Progenitor cell of endocrine pancreas (in vitro differentiated cells): ENCODE measurements at regions not wholly inside any gene's neighbourhood (a gene's known extent, or its start where the extent isn't known, plus 50 kb on each side); places are given as distances from the start of the nearest gene placed in this dataset.

Experiments
- DNase-seq: peaks from one replicate; pipeline ENCODE4 v3.0.0; 2021; ENCODE audit warnings: low spot score; ENCODE audit not compliant: unreplicated experiment
- H3K27ac Mint-ChIP-seq: 2 replicates; pipeline ENCODE4 v1.8.0; 2021; ENCODE audit warnings: mild to moderate bottlenecking, moderate library complexity, mixed read lengths
- H3K27me3 Mint-ChIP-seq: 2 replicates; pipeline ENCODE4 v1.8.0; 2021; ENCODE audit warnings: mixed read lengths
- H3K36me3 Mint-ChIP-seq: 2 replicates; pipeline ENCODE4 v1.8.0; 2022; ENCODE audit warnings: mixed read lengths; ENCODE audit not compliant: insufficient read depth
- H3K4me1 Mint-ChIP-seq: 2 replicates; pipeline ENCODE4 v1.8.0; 2021; ENCODE audit warnings: low read depth, mixed read lengths
- H3K4me3 Mint-ChIP-seq: 2 replicates; pipeline ENCODE4 v1.8.0; 2021; ENCODE audit warnings: low read depth, mild to moderate bottlenecking, moderate library complexity, mixed read lengths
- H3K9me3 Mint-ChIP-seq: 2 replicates; pipeline ENCODE4 v1.8.0; 2021; ENCODE audit warnings: low read depth, mixed read lengths
- TF ChIP-seq, protein P1 (sequence below): fragments of 200-600 bp; sonication (generic); IDR thresholded peaks from one replicate; pipeline ENCODE4 v1.5.0; 2021; ENCODE audit warnings: antibody characterized with exemption, mild to moderate bottlenecking; ENCODE audit not compliant: unreplicated experiment

GRCh38 chr1:98351561-98351960, 310.0 kb upstream of the SNX7 start:
- H3K4me3 Mint-ChIP-seq: no peak overlapping the region
- H3K4me1 Mint-ChIP-seq: peaks cover 5% of the 10 kb centered on the region
- no peak for DNase-seq
- H3K27me3 Mint-ChIP-seq: no peaks in the 10 kb centered on the region
- TF ChIP-seq, protein P1, sequence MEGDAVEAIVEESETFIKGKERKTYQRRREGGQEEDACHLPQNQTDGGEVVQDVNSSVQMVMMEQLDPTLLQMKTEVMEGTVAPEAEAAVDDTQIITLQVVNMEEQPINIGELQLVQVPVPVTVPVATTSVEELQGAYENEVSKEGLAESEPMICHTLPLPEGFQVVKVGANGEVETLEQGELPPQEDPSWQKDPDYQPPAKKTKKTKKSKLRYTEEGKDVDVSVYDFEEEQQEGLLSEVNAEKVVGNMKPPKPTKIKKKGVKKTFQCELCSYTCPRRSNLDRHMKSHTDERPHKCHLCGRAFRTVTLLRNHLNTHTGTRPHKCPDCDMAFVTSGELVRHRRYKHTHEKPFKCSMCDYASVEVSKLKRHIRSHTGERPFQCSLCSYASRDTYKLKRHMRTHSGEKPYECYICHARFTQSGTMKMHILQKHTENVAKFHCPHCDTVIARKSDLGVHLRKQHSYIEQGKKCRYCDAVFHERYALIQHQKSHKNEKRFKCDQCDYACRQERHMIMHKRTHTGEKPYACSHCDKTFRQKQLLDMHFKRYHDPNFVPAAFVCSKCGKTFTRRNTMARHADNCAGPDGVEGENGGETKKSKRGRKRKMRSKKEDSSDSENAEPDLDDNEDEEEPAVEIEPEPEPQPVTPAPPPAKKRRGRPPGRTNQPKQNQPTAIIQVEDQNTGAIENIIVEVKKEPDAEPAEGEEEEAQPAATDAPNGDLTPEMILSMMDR: no peak
- no peaks in the 10 kb centered on the region for H3K36me3 Mint-ChIP-seq
- no peak overlapping the region for H3K27ac Mint-ChIP-seq
- H3K9me3 Mint-ChIP-seq: no peaks in the 10 kb centered on the region

DNA sequence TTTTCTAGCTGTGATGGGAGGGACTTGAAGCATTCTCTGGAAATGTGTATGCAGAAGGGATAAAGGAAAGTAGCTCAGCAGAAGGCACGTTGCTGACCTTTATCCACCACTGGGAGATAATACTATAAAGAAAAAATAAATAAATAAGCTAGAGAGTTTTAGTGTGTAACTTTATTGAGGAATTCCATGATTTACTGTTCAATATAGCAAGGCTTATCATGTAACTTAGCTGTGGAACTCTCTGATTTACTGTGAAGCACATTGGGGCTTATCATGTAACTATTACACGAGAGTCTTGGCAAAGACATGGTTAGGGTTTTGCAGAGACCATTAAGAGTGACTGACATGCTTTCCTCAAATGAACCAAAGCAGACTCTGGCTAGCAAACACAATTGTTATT, 316.1 kb upstream of the SNX7 start:
- TF ChIP-seq, protein P1: no peak
- Mint-ChIP-seq H3K27ac (no peak overlapping the region), H3K27me3 (no peaks in the 10 kb centered on the region), H3K9me3 (no peaks in the 10 kb centered on the region), H3K36me3 (no peaks in the 10 kb centered on the region), H3K4me1 (peaks cover 1% of the 10 kb centered on the region), H3K4me3 (no peak overlapping the region)
- DNase-seq: no peak

DNA sequence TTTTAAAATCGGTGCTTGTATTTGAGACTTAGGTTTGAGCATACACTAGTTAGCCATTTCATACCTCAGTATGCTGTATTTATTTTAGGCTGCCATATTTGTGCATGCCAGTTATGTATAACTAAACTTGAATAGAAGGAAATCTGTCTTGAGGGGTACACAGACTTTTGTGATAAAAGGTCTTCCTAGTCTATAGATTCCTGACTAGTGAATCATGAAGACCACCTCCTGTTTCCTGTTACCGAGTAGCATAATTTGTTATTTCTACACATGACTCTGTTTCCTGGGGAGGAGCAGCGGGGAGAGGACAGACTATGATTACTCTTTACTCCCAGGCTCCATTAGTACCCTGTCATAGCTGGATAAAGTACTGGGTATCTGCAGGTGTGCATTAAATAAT, 316.8 kb upstream of the SNX7 start:
- TF ChIP-seq, protein P1: no peak
- Mint-ChIP-seq H3K4me3 (no peak overlapping the region), H3K9me3 (no peaks in the 10 kb centered on the region), H3K27me3 (no peaks in the 10 kb centered on the region), H3K27ac (no peak overlapping the region), H3K36me3 (no peaks in the 10 kb centered on the region), H3K4me1 (no peaks in the 10 kb centered on the region)
- no peak for DNase-seq

DNA sequence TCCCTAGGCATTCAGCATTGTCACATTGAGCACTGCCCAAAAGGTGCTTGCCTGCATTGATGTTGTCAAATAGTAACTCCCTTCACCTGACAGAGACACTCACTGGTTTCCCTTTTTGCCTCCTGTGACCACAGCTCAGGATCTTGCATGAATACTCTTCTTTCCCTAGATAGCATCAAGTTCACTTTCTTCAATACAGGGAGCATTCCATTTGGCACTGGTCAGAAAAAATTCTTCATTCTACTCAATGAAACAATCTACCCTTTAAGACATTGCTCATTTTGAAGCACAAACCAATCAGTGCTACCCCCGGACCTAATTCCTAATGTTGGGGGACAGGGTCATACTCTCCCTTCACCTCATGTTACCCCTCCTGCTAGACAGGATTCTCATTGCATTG, 319.0 kb upstream of the SNX7 start:
- peaks cover under 1% of the 10 kb centered on the region for H3K9me3 Mint-ChIP-seq
- no peak overlapping the region for H3K4me3 Mint-ChIP-seq
- TF ChIP-seq, protein P1: no peak
- DNase-seq: no peak
- H3K4me1 Mint-ChIP-seq: no peaks in the 10 kb centered on the region
- H3K27ac Mint-ChIP-seq: no peak overlapping the region
- H3K36me3 Mint-ChIP-seq: no peaks in the 10 kb centered on the region
- no peaks in the 10 kb centered on the region for H3K27me3 Mint-ChIP-seq

- Mint-ChIP-seq H3K27ac (no peak overlapping the region), H3K9me3 (peaks cover 4% of the 10 kb centered on the region), H3K4me3 (no peak overlapping the region), H3K27me3 (no peaks in the 10 kb centered on the region), H3K36me3 (no peaks in the 10 kb centered on the region), H3K4me1 (peaks cover 5% of the 10 kb centered on the region)
- DNase-seq: no peak
- TF ChIP-seq, protein P1: no peak
Measured at GRCh38 chr1:98340511-98340910, 321.0 kb upstream of the SNX7 start.
